DOHH2 (cell line): ENCODE measurements at regions not wholly inside any gene's neighbourhood (a gene's known extent, or its start where the extent isn't known, plus 50 kb on each side); places are given as distances from the start of the nearest gene placed in this dataset.

Source experiments
- H3F3A ChIP-seq: fragments of 200-600 bp; sonication (generic), shearing (Covaris generic); 2 replicates; pipeline ENCODE4 v1.6.0; 2016; ENCODE audit warnings: antibody characterized with exemption, mild to moderate bottlenecking; ENCODE audit not compliant: control insufficient read depth, insufficient read depth
- H3K27ac ChIP-seq: fragments of 200-600 bp; sonication (generic); 2 replicates; pipeline ENCODE4 v1.5.1; 2014; ENCODE audit warnings: low read depth, mild to moderate bottlenecking, low read length, moderate library complexity
- H3K27me3 ChIP-seq: fragments of 200-600 bp; sonication (generic); 2 replicates; pipeline ENCODE4 v1.6.1; 2014; ENCODE audit warnings: mild to moderate bottlenecking, low read length, mixed read lengths; ENCODE audit not compliant: control insufficient read depth
- H3K36me3 ChIP-seq: fragments of 200-600 bp; sonication (generic); 2 replicates; pipeline ENCODE4 v1.6.1; 2014; ENCODE audit warnings: mild to moderate bottlenecking, low read length, moderate library complexity, mixed read lengths; ENCODE audit not compliant: control insufficient read depth
- H3K4me1 ChIP-seq: fragments of 200-600 bp; sonication (generic); 2 replicates; pipeline ENCODE4 v1.6.1; 2014; ENCODE audit warnings: mild to moderate bottlenecking, low read length, mixed read lengths; ENCODE audit not compliant: control insufficient read depth
- H3K4me2 ChIP-seq: fragments of 200-600 bp; sonication (generic); 2 replicates; pipeline ENCODE4 v1.6.0; 2014; ENCODE audit warnings: mild to moderate bottlenecking, low read length, moderate library complexity
- H3K4me3 ChIP-seq: fragments of 200-600 bp; sonication (generic); 2 replicates; pipeline ENCODE4 v1.5.1; 2014; ENCODE audit warnings: mild to moderate bottlenecking, low read length, mixed read lengths
- H3K79me2 ChIP-seq: fragments of 200-600 bp; sonication (generic); 2 replicates; pipeline ENCODE4 v1.6.1; 2014; ENCODE audit warnings: mild to moderate bottlenecking, low read length, mixed read lengths; ENCODE audit not compliant: control insufficient read depth
- H3K9me2 ChIP-seq: fragments of 200-600 bp; sonication (generic); replicated peaks from 2 replicates; pipeline ENCODE4 v1.6.1; 2014; ENCODE audit warnings: mild to moderate bottlenecking, low read length, mixed read lengths; ENCODE audit not compliant: control insufficient read depth
- H3K9me3 ChIP-seq: fragments of 200-600 bp; sonication (generic); 2 replicates; pipeline ENCODE4 v1.6.1; 2014; ENCODE audit warnings: antibody characterized with exemption, low read length, mixed read lengths; ENCODE audit not compliant: control insufficient read depth, insufficient read depth
- H4K20me1 ChIP-seq: fragments of 200-600 bp; sonication (generic); 2 replicates; pipeline ENCODE4 v1.6.0; 2014; ENCODE audit warnings: low read depth, mild to moderate bottlenecking, antibody characterized with exemption, low read length, moderate library complexity; ENCODE audit not compliant: control insufficient read depth, insufficient read depth
- CTCF ChIP-seq: fragments of 200-600 bp; sonication (generic); IDR thresholded peaks from one replicate; pipeline ENCODE4 v1.5.1; 2014; ENCODE audit warnings: antibody characterized with exemption, mild to moderate bottlenecking, low read depth, low read length; ENCODE audit not compliant: poor library complexity, severe bottlenecking
- EZH2phosphoT487 ChIP-seq: fragments of 200-600 bp; sonication (generic); IDR thresholded peaks from 2 replicates; pipeline ENCODE4 v1.6.1; 2017; ENCODE audit warnings: borderline replicate concordance, mild to moderate bottlenecking, antibody characterized with exemption, low read length, moderate library complexity, mixed read lengths

DNA sequence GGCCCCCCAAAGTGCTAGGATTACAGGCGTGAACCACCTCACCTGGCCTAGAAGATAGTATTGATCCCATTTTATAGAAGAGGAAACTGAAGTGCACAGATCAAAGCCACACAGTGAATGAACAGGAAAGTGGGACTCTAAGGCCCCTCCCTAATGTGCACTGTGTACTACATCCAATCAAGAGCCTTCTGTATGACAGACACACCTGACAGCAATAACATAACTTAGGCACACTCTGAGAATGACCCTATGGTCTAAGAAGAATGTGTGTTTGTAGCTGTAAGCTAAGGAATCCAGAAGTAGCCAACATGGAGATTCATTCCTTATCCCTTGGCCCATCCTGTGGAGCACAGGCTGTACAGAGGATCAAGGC, 271.2 kb downstream of the SMARCA2 start:
- Histone ChIP-seq H3K36me3 (no peaks in the 10 kb centered on the region), H3K4me2 (peak overlapping the region; percentile 38; the same call in 1 of the 2 replicates), H3F3A (no peaks in the 10 kb centered on the region), H3K79me2 (no peaks in the 10 kb centered on the region), H3K9me3 (no peaks in the 10 kb centered on the region), H3K27ac (no peak overlapping the region), H3K4me1 (peaks cover 18% of the 10 kb centered on the region), H3K27me3 (no peaks in the 10 kb centered on the region), H3K4me3 (no peak overlapping the region), H3K9me2 (no peaks in the 10 kb centered on the region), H4K20me1 (no peaks in the 10 kb centered on the region)
- TF ChIP-seq EZH2phosphoT487 (no peak), CTCF (no peak)

DNA sequence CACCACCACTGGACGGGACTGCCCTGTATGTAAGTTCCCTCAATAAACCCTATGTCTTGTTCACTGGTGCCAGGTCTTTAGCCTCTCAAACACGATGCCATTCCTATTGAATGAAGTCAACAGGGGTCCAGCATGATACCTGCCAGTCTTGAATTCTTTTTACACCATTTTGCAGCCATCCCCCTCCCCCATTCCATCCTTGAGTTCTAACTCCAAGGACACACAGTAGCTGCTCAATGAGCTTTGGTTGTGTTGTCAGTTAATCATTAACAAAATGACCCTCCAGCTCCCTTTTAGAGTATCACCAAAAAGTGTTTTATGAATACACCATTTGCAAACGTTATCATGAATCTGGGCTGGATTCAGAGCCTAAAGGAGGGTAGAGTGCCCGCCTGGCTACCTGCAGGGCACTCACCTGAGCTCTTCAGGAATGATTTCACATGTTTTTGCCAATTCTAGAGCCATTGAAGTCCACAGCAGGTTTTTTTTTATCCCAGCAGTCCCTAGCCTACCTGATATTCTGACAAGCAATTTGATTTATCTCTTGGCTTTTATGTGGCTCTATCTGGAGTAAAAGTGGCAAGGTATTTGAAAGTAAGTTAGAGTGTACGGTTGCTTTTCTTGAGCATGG, 271.8 kb downstream of the SMARCA2 start:
- H3F3A ChIP-seq = no peaks in the 10 kb centered on the region
- H3K4me3 ChIP-seq = no peak overlapping the region
- peaks cover 18% of the 10 kb centered on the region for H3K4me1 ChIP-seq
- no peaks in the 10 kb centered on the region for H3K9me2 ChIP-seq
- H3K27ac ChIP-seq = no peak overlapping the region
- H3K4me2 ChIP-seq = no peak overlapping the region
- H3K27me3 ChIP-seq = no peaks in the 10 kb centered on the region
- H3K36me3 ChIP-seq = no peaks in the 10 kb centered on the region
- H4K20me1 ChIP-seq = no peaks in the 10 kb centered on the region
- H3K79me2 ChIP-seq = no peaks in the 10 kb centered on the region
- TF ChIP-seq CTCF = no peak
- no peak for TF ChIP-seq EZH2phosphoT487
- H3K9me3 ChIP-seq = no peaks in the 10 kb centered on the region

DNA sequence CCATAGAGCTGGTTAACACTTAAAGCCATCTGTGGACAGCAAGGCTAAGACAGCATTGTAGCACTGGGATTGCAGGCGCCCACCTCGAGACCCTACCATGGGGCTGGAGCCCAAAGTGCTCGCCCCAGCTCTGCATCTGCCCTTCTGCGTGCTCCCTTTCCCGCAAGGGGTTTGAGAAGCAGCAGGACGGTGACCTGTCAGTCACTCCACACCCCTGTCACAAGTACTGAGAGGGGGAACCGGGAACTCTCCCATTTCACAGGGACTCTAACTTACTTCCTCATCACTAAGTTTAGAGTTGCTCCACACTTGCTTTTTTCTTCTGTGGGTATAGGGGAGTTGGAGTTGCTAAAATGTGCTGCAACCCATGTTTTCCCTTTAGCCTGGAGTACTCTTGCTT, 273.2 kb downstream of the SMARCA2 start:
- H3K79me2 ChIP-seq = no peaks in the 10 kb centered on the region
- no peaks in the 10 kb centered on the region for H3K27me3 ChIP-seq
- H3K27ac ChIP-seq = no peak overlapping the region
- H4K20me1 ChIP-seq = no peaks in the 10 kb centered on the region
- no peak overlapping the region for H3K4me3 ChIP-seq
- H3K9me3 ChIP-seq = no peaks in the 10 kb centered on the region
- H3K4me1 ChIP-seq = peaks cover 18% of the 10 kb centered on the region
- no peaks in the 10 kb centered on the region for H3K9me2 ChIP-seq
- H3F3A ChIP-seq = no peaks in the 10 kb centered on the region
- no peaks in the 10 kb centered on the region for H3K36me3 ChIP-seq
- no peak for TF ChIP-seq CTCF
- no peak for TF ChIP-seq EZH2phosphoT487
- no peak overlapping the region for H3K4me2 ChIP-seq

GRCh38 chr9:2289263-2289662, 274.1 kb downstream of the SMARCA2 start:
- Histone ChIP-seq H3K27ac (no peak overlapping the region), H3K9me3 (no peaks in the 10 kb centered on the region), H3F3A (no peaks in the 10 kb centered on the region), H3K79me2 (no peaks in the 10 kb centered on the region), H3K36me3 (no peaks in the 10 kb centered on the region), H4K20me1 (no peaks in the 10 kb centered on the region), H3K27me3 (no peaks in the 10 kb centered on the region), H3K4me1 (peaks cover 18% of the 10 kb centered on the region), H3K9me2 (no peaks in the 10 kb centered on the region), H3K4me3 (no peak overlapping the region), H3K4me2 (no peak overlapping the region)
- TF ChIP-seq CTCF = no peak
- TF ChIP-seq EZH2phosphoT487 = no peak
